ENCODE measurements at regions not wholly inside any gene's neighbourhood (a gene's known extent, or its start where the extent isn't known, plus 50 kb on each side); places are given as distances from the start of the nearest gene placed in this dataset.

GRCh38 chr2:121075006-121075551 lies 209.9 kb downstream of the TFCP2L1 start:
- TF ChIP-seq CTCF (conservative IDR thresholded peaks at IDR 0.05; ENCODE audit: low read length), result no peak
- TF ChIP-seq EZH2phosphoT487 (IDR thresholded peaks at IDR 0.05; ENCODE audit: borderline replicate concordance), result no peak
